Peyer's patch (tissue), 4 donors: ENCODE measurements at regions not wholly inside any gene's neighbourhood (a gene's known extent, or its start where the extent isn't known, plus 50 kb on each side); places are given as distances from the start of the nearest gene placed in this dataset.

Experiments used
- CTCF ChIP-seq, 6 experiments: fragments of 450-650 bp in 4 of 6; fragments of 200-600 bp in 2 of 6; sonication (generic) in 1 of 6; IDR thresholded peaks; one replicate each; pipeline ENCODE4 v1.5.1; 2017 to 2019; ENCODE audit warnings: antibody characterized with exemption in 6 of 6, mild to moderate bottlenecking in 3 of 6, moderate library complexity in 1 of 6
- POLR2A ChIP-seq, 2 donors: fragments of 450-650 bp; IDR thresholded peaks; one replicate each; pipeline ENCODE4 v1.5.1; 2017; ENCODE audit warnings: antibody characterized with exemption in 2 of 2, mild to moderate bottlenecking in 2 of 2, moderate library complexity in 2 of 2

GRCh38 chr16:13823501-13823900 lies 96.5 kb upstream of the ERCC4 start:
- TF ChIP-seq CTCF (IDR thresholded peaks at IDR 0.05) (no peak), POLR2A (IDR thresholded peaks at IDR 0.05) (no peak)
